HEK293T (cell line): ENCODE measurements at regions not wholly inside any gene's neighbourhood (a gene's known extent, or its start where the extent isn't known, plus 50 kb on each side); places are given as distances from the start of the nearest gene placed in this dataset.

Experiments used
- CTCF ChIA-PET: fragments of 350-600 bp; formaldehyde crosslinking; extraction: SDS; loops from one replicate; lab custom pipeline; 2021; ENCODE audit warnings: antibody characterized with exemption, inconsistent platforms; lab: Yijun Ruan, JAX
- POLR2A ChIA-PET: fragments of 350-600 bp; formaldehyde crosslinking; extraction: SDS; loops from one replicate; lab custom pipeline; 2020; ENCODE audit warnings: antibody characterized with exemption, inconsistent platforms; lab: Yijun Ruan, JAX
- DNase-seq: peaks from one replicate; pipeline ENCODE4 v3.0.0; 2012; ENCODE audit warnings: mixed read lengths; ENCODE audit errors: extremely low spot score
- ARNT ChIP-seq: fragments of 450-650 bp; IDR thresholded peaks from 2 replicates; pipeline ENCODE4 v1.6.1; 2017; ENCODE audit warnings: mild to moderate bottlenecking
- BHLHE40 ChIP-seq: fragments of 450-650 bp; IDR thresholded peaks from 2 replicates; pipeline ENCODE4 v1.6.1; 2016; ENCODE audit warnings: mild to moderate bottlenecking, moderate library complexity, borderline replicate concordance
- CTBP1 ChIP-seq: fragments of 450-650 bp; IDR thresholded peaks from 2 replicates; pipeline ENCODE4 v1.6.1; 2016; ENCODE audit warnings: borderline replicate concordance
- ELF4 ChIP-seq: fragments of 450-650 bp; IDR thresholded peaks from 2 replicates; pipeline ENCODE4 v1.6.1; 2017; ENCODE audit warnings: antibody characterized with exemption
- FOXA1 ChIP-seq: fragments of 450-650 bp; IDR thresholded peaks from 2 replicates; pipeline ENCODE4 v1.6.1; 2016; ENCODE audit warnings: mild to moderate bottlenecking
- FOXK2 ChIP-seq: fragments of 450-650 bp; IDR thresholded peaks from 2 replicates; pipeline ENCODE4 v1.6.1; 2016; ENCODE audit warnings: mild to moderate bottlenecking
- FOXM1 ChIP-seq: fragments of 450-650 bp; IDR thresholded peaks from 2 replicates; pipeline ENCODE4 v1.6.1; 2017; ENCODE audit warnings: mild to moderate bottlenecking, borderline replicate concordance
- HDGF ChIP-seq: fragments of 450-650 bp; IDR thresholded peaks from 2 replicates; pipeline ENCODE4 v1.6.1; 2017; ENCODE audit warnings: antibody characterized with exemption, borderline replicate concordance
- L3MBTL2 ChIP-seq: fragments of 450-650 bp; conservative IDR thresholded peaks from 2 replicates; pipeline ENCODE4 v1.6.1; 2016; ENCODE audit warnings: mild to moderate bottlenecking
- LEF1 ChIP-seq: fragments of 450-650 bp; IDR thresholded peaks from 2 replicates; pipeline ENCODE4 v1.6.1; 2017; ENCODE audit warnings: mild to moderate bottlenecking, borderline replicate concordance
- NFRKB ChIP-seq: fragments of 450-650 bp; IDR thresholded peaks from 2 replicates; pipeline ENCODE4 v1.6.1; 2016; ENCODE audit warnings: mild to moderate bottlenecking, moderate library complexity
- SP1 ChIP-seq: fragments of 450-650 bp; IDR thresholded peaks from 2 replicates; pipeline ENCODE4 v1.6.1; 2017
- SUZ12 ChIP-seq: fragments of 450-650 bp; IDR thresholded peaks from 2 replicates; pipeline ENCODE4 v1.6.1; 2016; ENCODE audit warnings: mild to moderate bottlenecking
- TARDBP ChIP-seq: fragments of 450-650 bp; IDR thresholded peaks from 2 replicates; pipeline ENCODE4 v1.6.1; 2016
- ZNF384 ChIP-seq: fragments of 450-650 bp; IDR thresholded peaks from 2 replicates; pipeline ENCODE4 v1.6.1; 2016
- TF ChIP-seq, protein P1 (sequence below): fragments of 450-650 bp; IDR thresholded peaks from 2 replicates; pipeline ENCODE4 v1.6.1; 2016

DNA sequence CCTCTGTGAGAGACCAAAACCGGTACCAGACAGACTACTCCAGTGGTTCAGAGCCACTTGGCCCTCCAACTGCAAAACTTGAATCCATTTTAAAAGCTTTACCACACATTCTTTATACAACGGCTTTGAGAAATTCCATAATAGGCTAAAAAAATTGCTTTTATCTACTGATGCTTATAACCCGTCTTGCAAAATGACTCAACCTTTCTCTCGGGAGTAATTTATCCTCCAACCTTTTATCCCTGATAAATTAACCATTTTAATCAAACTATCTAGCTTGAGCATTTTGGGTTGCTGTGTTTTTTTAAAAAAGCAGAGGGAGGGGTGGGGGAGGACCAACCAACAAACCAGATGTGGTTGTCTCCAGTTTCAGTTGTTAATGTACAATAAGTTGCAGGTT lies 275.7 kb upstream of the LRTM1 start:
- TF ChIP-seq L3MBTL2 (no peak), FOXK2 (no peak), SUZ12 (no peak), FOXM1 (no peak), CTBP1 (no peak), BHLHE40 (no peak), SP1 (no peak), LEF1 (no peak), TARDBP (no peak), NFRKB (no peak), FOXA1 (no peak), HDGF (no peak), ARNT (no peak), ELF4 (no peak), ZNF384 (no peak)
- TF ChIP-seq, protein P1, sequence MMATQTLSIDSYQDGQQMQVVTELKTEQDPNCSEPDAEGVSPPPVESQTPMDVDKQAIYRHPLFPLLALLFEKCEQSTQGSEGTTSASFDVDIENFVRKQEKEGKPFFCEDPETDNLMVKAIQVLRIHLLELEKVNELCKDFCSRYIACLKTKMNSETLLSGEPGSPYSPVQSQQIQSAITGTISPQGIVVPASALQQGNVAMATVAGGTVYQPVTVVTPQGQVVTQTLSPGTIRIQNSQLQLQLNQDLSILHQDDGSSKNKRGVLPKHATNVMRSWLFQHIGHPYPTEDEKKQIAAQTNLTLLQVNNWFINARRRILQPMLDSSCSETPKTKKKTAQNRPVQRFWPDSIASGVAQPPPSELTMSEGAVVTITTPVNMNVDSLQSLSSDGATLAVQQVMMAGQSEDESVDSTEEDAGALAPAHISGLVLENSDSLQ = no peak
- POLR2A ChIA-PET = no interaction called here
- DNase-seq = no peak

GRCh38 chr3:55203006-55203405 lies 275.1 kb upstream of the LRTM1 start:
- POLR2A ChIA-PET = no interaction called here
- TF ChIP-seq SP1 (no peak), SUZ12 (no peak)
- TF ChIP-seq, protein P1 = no peak
- CTCF ChIA-PET = no interaction called here
- DNase-seq = no peak

More for the DNA sequence above, 275.7 kb upstream of the LRTM1 start:
- CTCF ChIA-PET = no interaction called here

- ChIA-PET POLR2A (no interaction called here), CTCF (no interaction called here)
- TF ChIP-seq NFRKB = no peak
- no peak for TF ChIP-seq FOXA1
- no peak for TF ChIP-seq CTBP1
- TF ChIP-seq, protein P1 = no peak
- no peak for TF ChIP-seq HDGF
- TF ChIP-seq FOXM1 = no peak
- TF ChIP-seq BHLHE40 = no peak
- no peak for TF ChIP-seq LEF1
- no peak for TF ChIP-seq ELF4
- no peak for TF ChIP-seq ARNT
- TF ChIP-seq L3MBTL2 = no peak
- TF ChIP-seq TARDBP = no peak
- DNase-seq = no peak
Measured at GRCh38 chr3:55202326-55202725, 274.5 kb upstream of the LRTM1 start.

DNA sequence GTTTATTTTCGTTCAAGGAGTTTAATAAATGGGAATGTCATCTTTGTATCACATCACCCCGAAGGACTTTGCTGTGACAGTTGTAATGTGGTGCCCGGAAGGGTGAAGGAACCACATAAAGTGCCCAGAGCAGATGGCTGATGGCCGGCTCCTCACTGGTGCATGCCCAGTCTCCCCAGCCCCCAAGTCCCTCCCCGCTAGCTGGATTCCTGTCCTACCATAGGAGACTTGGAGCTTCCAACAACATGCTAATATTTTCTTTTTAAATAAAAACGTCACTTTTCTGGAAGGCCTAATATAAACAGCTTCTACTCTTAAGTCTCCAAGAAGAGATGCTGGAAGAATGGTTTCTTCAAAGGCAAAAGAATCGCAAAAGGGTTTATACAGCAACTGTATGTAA lies 273.9 kb upstream of the LRTM1 start:
- ChIA-PET POLR2A (no interaction called here), CTCF (no interaction called here)

DNA sequence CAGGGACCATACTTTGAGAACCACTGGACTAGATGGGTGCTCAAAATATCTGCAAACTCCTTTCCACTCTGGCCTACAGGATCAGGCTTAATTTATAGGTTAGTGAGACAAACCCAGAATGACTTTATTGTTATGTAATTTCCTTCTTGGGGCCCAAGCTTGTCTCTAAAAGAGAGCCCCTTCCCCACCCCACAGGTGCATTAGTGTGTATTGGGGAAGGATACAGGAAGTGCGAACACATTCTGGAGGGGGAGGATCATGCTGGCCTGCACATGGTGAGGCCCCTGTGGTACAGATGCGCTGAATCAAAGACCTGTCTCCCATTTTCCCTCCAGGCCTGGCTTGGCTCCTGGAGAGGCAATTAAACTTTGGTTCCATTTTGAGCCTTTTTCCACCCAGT lies 273.0 kb upstream of the LRTM1 start:
- no peak for DNase-seq
- POLR2A ChIA-PET = no interaction called here

More for the DNA sequence above, 273.9 kb upstream of the LRTM1 start:
- DNase-seq = no peak
- TF ChIP-seq NFRKB (no peak), HDGF (no peak), ZNF384 (no peak), CTBP1 (no peak), TARDBP (no peak), FOXA1 (no peak), BHLHE40 (no peak)
- TF ChIP-seq, protein P1 = no peak

More for the DNA sequence above, 273.0 kb upstream of the LRTM1 start:
- no peak for TF ChIP-seq FOXA1
- no peak for TF ChIP-seq LEF1
- no peak for TF ChIP-seq ARNT
- no peak for TF ChIP-seq ZNF384
- TF ChIP-seq, protein P1 = no peak
- no peak for TF ChIP-seq BHLHE40
- no peak for TF ChIP-seq ELF4
- TF ChIP-seq L3MBTL2 = no peak
- no peak for TF ChIP-seq SUZ12
- CTCF ChIA-PET = no interaction called here
